ENCODE measurements at regions not wholly inside any gene's neighbourhood (a gene's known extent, or its start where the extent isn't known, plus 50 kb on each side); places are given as distances from the start of the nearest gene placed in this dataset.

DNA sequence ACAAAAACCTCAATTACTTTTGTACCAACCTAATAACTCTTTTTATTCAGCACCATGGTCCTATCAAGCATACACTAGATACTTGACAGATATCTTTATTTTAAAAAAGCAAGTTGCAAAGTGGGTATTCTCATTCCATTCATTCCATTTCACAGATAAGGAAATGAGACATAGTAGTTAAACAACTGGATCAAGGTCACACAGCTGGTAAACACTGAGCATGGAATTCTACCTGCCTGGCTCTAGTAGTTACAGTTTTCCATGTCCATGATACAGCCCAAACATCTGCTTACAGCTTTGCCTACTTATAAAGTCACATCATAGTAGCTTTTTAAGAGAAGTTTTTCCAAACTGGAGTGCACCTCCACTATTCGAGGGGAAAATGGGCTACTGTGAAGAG lies 57.1 kb upstream of the SERTM1 start:
- Histone ChIP-seq H3K79me1 (ENCODE audit: low read depth, low read length) (no peaks in the 10 kb centered on the region), H2AFZ (ENCODE audit: low read length) (no peak overlapping the region), H3K9ac (replicated peaks in 1 of 4; ENCODE audit: extremely low read depth in 1 of 4, low read depth in 3 of 4, low read length in 3 of 4) (no peak overlapping the region), H4K91ac (replicated peaks; ENCODE audit: insufficient read length, low read length) (no peak overlapping the region), H3K4me1 (replicated peaks in 1 of 4; ENCODE audit: control insufficient read depth in 3 of 4, insufficient read depth in 4 of 4, low read length in 3 of 4) (peaks cover 0 to 1% (median 0%) of the 10 kb centered on the region in 4 experiments; a peak in 3 of 7 replicates), H3K23me2 (ENCODE audit: low read depth, low read length) (no peaks in the 10 kb centered on the region), H3K4me3 (ENCODE audit: extremely low read depth in 1 of 4, insufficient read depth in 2 of 4, low read depth in 3 of 4, low read length in 4 of 4) (no peak overlapping the region), H3K18ac (ENCODE audit: extremely low read depth, low read length) (no peak overlapping the region), H3K79me2 (ENCODE audit: control insufficient read depth in 1 of 2, insufficient read depth in 2 of 2, low read length in 2 of 2) (no peaks in the 10 kb centered on the region), H3K4ac (replicated peaks; ENCODE audit: insufficient read length, low read depth, low read length) (no peak overlapping the region), H4K20me1 (replicated peaks in 1 of 2; ENCODE audit: control insufficient read depth in 1 of 2, insufficient read depth in 2 of 2, low read length in 2 of 2) (no peaks in the 10 kb centered on the region), H3K56ac (replicated peaks; ENCODE audit: insufficient read length, low read depth, low read length) (no peak overlapping the region), H3K27me3 (replicated peaks in 1 of 4; ENCODE audit: control insufficient read depth in 3 of 4, extremely low read depth in 1 of 4, insufficient read depth in 3 of 4, low read length in 3 of 4) (no peaks in the 10 kb centered on the region), H2BK20ac (ENCODE audit: low read length) (no peak overlapping the region), H2BK5ac (ENCODE audit: low read depth, low read length) (no peak overlapping the region), H2BK12ac (ENCODE audit: low read depth, low read length) (no peak overlapping the region), H2BK15ac (ENCODE audit: low read length) (no peak overlapping the region), H2BK120ac (replicated peaks; ENCODE audit: low read depth, low read length) (no peak overlapping the region), H3K23ac (ENCODE audit: insufficient read length) (no peak overlapping the region), H3K36me3 (ENCODE audit: control insufficient read depth in 2 of 4, insufficient read depth in 4 of 4, low read length in 3 of 4) (no peaks in the 10 kb centered on the region), H4K5ac (ENCODE audit: insufficient read length, low read depth, low read length) (no peak overlapping the region), H3K9me3 (ENCODE audit: insufficient read depth in 2 of 2, low read depth in 1 of 2, low read length in 1 of 2) (peaks cover 0 to 7% of the 10 kb centered on the region in 2 experiments; a peak in 1 of 4 replicates), H3K27ac (ENCODE audit: low read depth, low read length) (no peak overlapping the region), H2AK5ac (ENCODE audit: low read depth, low read length) (no peak overlapping the region), H3K4me2 (ENCODE audit: insufficient read depth in 1 of 2, low read depth in 2 of 2, low read length in 2 of 2) (no peak overlapping the region), H3K14ac (ENCODE audit: insufficient read length) (no peak overlapping the region), H4K8ac (ENCODE audit: extremely low read depth, insufficient read depth, low read length) (no peak overlapping the region)
- DNase-seq (ENCODE audit: low read depth in 1 of 2, low spot score in 2 of 2) (no peak), FAIRE-seq (no peak)
- 90% methylated on average over 1 of the region's 1 CpG; no CpG with 5 or more reads in 1 of the 2 experiments for WGBS, 2 experiments (ENCODE audit: extremely low coverage in 1 of 2, insufficient coverage in 1 of 2, insufficient read length in 1 of 2, insufficient replicate concordance in 2 of 2, low coverage in 1 of 2, low lambda C conversion rate in 2 of 2, missing lambda C conversion rate in 1 of 2)
- POLR2A ChIA-PET (ENCODE audit: partially characterized antibody): no interaction called here
- CTCF ChIA-PET (ENCODE audit: partially characterized antibody): interaction anchor here (1.0 kb wide), 1 partner anchor 12 kb away, joined by 4 read pairs; no protein-coding TSS in a partner anchor
- TF ChIP-seq JUND (IDR thresholded peaks at IDR 0.05; ENCODE audit: low read length) (no peak), SIRT6 (IDR thresholded peaks at IDR 0.05; ENCODE audit: low read length) (no peak), KDM1A (IDR thresholded peaks at IDR 0.05; ENCODE audit: borderline replicate concordance, low read length) (no peak), RFX5 (IDR thresholded peaks at IDR 0.05; ENCODE audit: borderline replicate concordance, low read depth, low read length) (no peak), EZH2 (IDR thresholded peaks at IDR 0.05; ENCODE audit: low read depth, low read length, severe bottlenecking) (no peak), ASH2L (IDR thresholded peaks at IDR 0.05; ENCODE audit: low read length) (no peak), GABPA (IDR thresholded peaks at IDR 0.05; ENCODE audit: borderline replicate concordance, insufficient read depth, low read length) (no peak), USF2 (IDR thresholded peaks at IDR 0.05; ENCODE audit: low read length) (no peak), GTF2F1 (IDR thresholded peaks at IDR 0.05; ENCODE audit: borderline replicate concordance, low read depth, low read length) (no peak), CHD1 (IDR thresholded peaks at IDR 0.05; ENCODE audit: low read depth, low read length) (no peak), CTBP2 (IDR thresholded peaks at IDR 0.05; ENCODE audit: borderline replicate concordance, insufficient read depth, insufficient read length, low read length) (no peak), KDM5A (IDR thresholded peaks at IDR 0.05; ENCODE audit: low read length) (no peak), FOSL1 (IDR thresholded peaks at IDR 0.05; ENCODE audit: insufficient read depth, low read depth, low read length) (no peak), HDAC6 (IDR thresholded peaks at IDR 0.05; ENCODE audit: low read depth, low read length) (no peak)
